DND-41 (cell line): ENCODE measurements at regions not wholly inside any gene's neighbourhood (a gene's known extent, or its start where the extent isn't known, plus 50 kb on each side); places are given as distances from the start of the nearest gene placed in this dataset.

Experiments
- CTCF ChIP-seq: IDR thresholded peaks from 2 replicates; pipeline ENCODE4 v1.5.1; 2012; ENCODE audit warnings: borderline replicate concordance, low read length, moderate library complexity, mild to moderate bottlenecking; ENCODE audit not compliant: poor library complexity, severe bottlenecking; ENCODE audit errors: extremely low read depth
- EZH2 ChIP-seq: IDR thresholded peaks from 3 replicates; pipeline ENCODE4 v1.6.1; 2012; ENCODE audit warnings: borderline replicate concordance, low read depth, mild to moderate bottlenecking, moderate library complexity, low read length, inconsistent platforms; ENCODE audit not compliant: severe bottlenecking

- no peak for TF ChIP-seq CTCF
- TF ChIP-seq EZH2 = no peak
Observed at GRCh38 chr7:52539414-52539813, 496.0 kb upstream of the POM121L12 start.
